HL-60 (cell line): ENCODE measurements at regions not wholly inside any gene's neighbourhood (a gene's known extent, or its start where the extent isn't known, plus 50 kb on each side); places are given as distances from the start of the nearest gene placed in this dataset.

Experiments
- DNase-seq, 2 experiments: peaks; one replicate each; pipeline ENCODE4 v3.0.0-alpha.2; 2010 to 2020; ENCODE audit warnings: low read depth in 1 of 2, low spot score in 1 of 2
- H3K27ac ChIP-seq: fragments of 250-450 bp; sonication (Bioruptor Pico); replicated peaks from 2 replicates; pipeline ENCODE4 v1.5.1; 2020; ENCODE audit warnings: mild to moderate bottlenecking, moderate library complexity
- H3K27me3 ChIP-seq: fragments of 250-450 bp; sonication (Bioruptor Pico); 2 replicates; pipeline ENCODE4 v1.5.1; 2021; ENCODE audit warnings: mild to moderate bottlenecking, moderate library complexity; ENCODE audit not compliant: insufficient read depth, poor library complexity, severe bottlenecking
- H3K4me3 ChIP-seq: replicated peaks from 2 replicates; pipeline ENCODE4 v1.5.1; 2011; ENCODE audit warnings: mild to moderate bottlenecking, control low read depth, low read length; ENCODE audit not compliant: insufficient read depth
- CTCF ChIP-seq: IDR thresholded peaks from one replicate; pipeline ENCODE4 v1.5.1; 2011; ENCODE audit warnings: low read length, control low read depth, inconsistent platforms; ENCODE audit not compliant: insufficient read depth
- GABPA ChIP-seq: IDR thresholded peaks from 2 replicates; pipeline ENCODE4 v1.6.1; 2012; ENCODE audit warnings: low read depth
- POLR2AphosphoS5 ChIP-seq: IDR thresholded peaks from 2 replicates; pipeline ENCODE4 v1.6.1; 2012; ENCODE audit warnings: low read depth
- REST ChIP-seq: IDR thresholded peaks from 2 replicates; pipeline ENCODE4 v1.6.1; 2012; ENCODE audit warnings: low read depth; ENCODE audit not compliant: insufficient replicate concordance
- SPI1 ChIP-seq: IDR thresholded peaks from 2 replicates; pipeline ENCODE4 v1.6.1; 2012; ENCODE audit warnings: low read depth, mild to moderate bottlenecking, borderline replicate concordance

GRCh38 chr5:166553778-166554177 is 1737.7 kb upstream of the WWC1 start:
- Histone ChIP-seq H3K27ac (no peak overlapping the region), H3K27me3 (no peaks in the 10 kb centered on the region), H3K4me3 (no peak overlapping the region)
- no peak for DNase-seq
- TF ChIP-seq CTCF (no peak), GABPA (no peak), POLR2AphosphoS5 (no peak), REST (no peak), SPI1 (no peak)

- no peak overlapping the region for H3K27ac ChIP-seq
- H3K4me3 ChIP-seq = no peak overlapping the region
- TF ChIP-seq GABPA (no peak), CTCF (no peak), POLR2AphosphoS5 (no peak), SPI1 (no peak), REST (no peak)
- no peaks in the 10 kb centered on the region for H3K27me3 ChIP-seq
- DNase-seq = no peak
These were observed 1729.7 kb upstream of the WWC1 start for GRCh38 chr5:166561759-166562158.

GRCh38 chr5:166562246-166562645 is 1729.2 kb upstream of the WWC1 start:
- peak; percentile 89 for TF ChIP-seq REST
- TF ChIP-seq SPI1 = no peak
- Histone ChIP-seq H3K4me3 (no peak overlapping the region), H3K27me3 (no peaks in the 10 kb centered on the region), H3K27ac (no peak overlapping the region)
- DNase-seq = peak; percentile 8 to 57

GRCh38 chr5:166566725-166567124 is 1724.7 kb upstream of the WWC1 start:
- Histone ChIP-seq H3K4me3 (no peak overlapping the region), H3K27ac (no peak overlapping the region), H3K27me3 (no peaks in the 10 kb centered on the region)
- DNase-seq = no peak
- no peak for TF ChIP-seq SPI1
- TF ChIP-seq CTCF = no peak
- no peak for TF ChIP-seq POLR2AphosphoS5
- no peak for TF ChIP-seq REST
- no peak for TF ChIP-seq GABPA
